ENCODE measurements at regions not wholly inside any gene's neighbourhood (a gene's known extent, or its start where the extent isn't known, plus 50 kb on each side); places are given as distances from the start of the nearest gene placed in this dataset.

DNA sequence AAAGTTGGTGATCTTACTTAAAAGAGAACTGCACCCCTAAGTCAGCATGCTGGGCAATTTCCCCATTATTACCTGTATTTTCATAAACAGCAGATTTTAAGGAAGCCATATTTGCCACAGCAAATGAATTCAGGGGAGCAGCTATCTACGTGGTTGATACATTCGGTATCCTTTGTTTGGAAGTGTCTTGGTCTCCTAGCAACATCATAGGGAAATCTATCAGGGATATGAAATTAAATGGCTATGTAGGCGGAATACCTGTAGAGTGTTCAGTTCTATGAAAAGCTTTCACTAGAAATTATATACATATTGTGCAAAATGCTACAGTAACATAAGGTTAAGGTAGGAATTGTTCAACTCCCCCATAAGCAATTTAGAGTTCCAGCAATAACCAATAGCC, 157.2 kb upstream of the EMCN start:
- no peak for DNase-seq (ENCODE audit: low spot score)
- no peak overlapping the region for H3K4me3 ChIP-seq
- no peak for TF ChIP-seq CTCF (IDR thresholded peaks at IDR 0.05)
- no peak overlapping the region for H3K27ac ChIP-seq

DNA sequence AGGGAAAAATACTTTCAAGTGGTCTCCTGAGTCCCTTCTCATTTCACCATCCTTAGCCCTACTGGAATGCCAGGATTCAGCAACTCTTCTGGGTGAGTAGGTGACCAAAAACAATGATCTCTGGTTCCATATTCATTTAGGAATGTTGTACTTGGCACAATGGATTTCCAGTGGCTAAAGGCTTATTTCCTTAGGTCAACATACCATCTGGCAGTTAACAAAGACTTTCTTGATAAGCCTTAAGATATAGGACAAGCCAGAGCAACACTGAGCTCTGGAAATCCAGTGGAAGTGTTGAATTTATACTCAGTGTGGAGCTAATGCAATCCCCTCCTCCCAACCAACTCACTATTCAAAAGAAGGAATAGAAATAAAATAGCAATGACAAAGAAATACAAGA, 139.4 kb upstream of the EMCN start:
- DNase-seq (ENCODE audit: low spot score), result no peak
- no peak for TF ChIP-seq CTCF (IDR thresholded peaks at IDR 0.05)
- H3K27ac ChIP-seq, result no peak overlapping the region
- H3K4me3 ChIP-seq, result no peak overlapping the region

DNA sequence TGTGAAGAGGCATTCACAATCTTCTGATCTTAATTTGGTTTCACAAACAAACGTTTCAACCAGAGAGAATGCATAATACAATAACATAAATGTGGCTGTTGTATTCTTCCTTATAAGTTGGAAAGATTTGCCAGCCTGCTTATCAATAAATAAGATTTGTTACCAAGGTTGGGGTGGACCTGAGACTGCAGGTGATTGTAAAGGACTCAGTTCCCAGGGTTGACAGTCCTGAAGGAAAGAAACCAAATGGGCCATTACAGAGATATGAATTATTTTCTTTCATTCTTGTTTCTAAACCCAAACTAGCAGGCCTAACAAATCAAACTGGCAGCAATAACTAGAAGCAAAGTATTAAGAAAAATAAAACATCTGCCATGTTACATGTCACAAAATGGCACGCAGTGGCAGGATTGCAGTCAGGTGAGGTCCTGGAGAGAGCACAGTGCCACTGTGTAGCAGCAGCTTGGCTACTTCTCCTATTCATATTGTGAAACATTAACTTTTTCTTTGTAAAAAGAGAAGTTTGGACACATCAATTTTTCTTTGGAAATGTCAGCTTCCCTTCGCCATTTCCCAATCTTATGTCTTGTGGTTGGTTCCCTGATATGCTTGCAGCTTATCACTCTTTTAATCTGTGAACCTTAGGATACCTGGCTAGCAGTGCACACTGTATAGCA, 133.8 kb upstream of the EMCN start:
- no peak for TF ChIP-seq CTCF (IDR thresholded peaks at IDR 0.05)
- DNase-seq (ENCODE audit: low spot score), result no peak
- no peak overlapping the region for H3K27ac ChIP-seq
- H3K4me3 ChIP-seq, result no peak overlapping the region

- TF ChIP-seq CTCF (IDR thresholded peaks at IDR 0.05), result no peak
- Histone ChIP-seq H3K4me3 (no peak overlapping the region), H3K27ac (no peak overlapping the region)
- no peak for DNase-seq (ENCODE audit: low spot score)
Observed at GRCh38 chr4:100649417-100649816, 131.6 kb upstream of the EMCN start.

- no peak overlapping the region for H3K4me3 ChIP-seq
- H3K27ac ChIP-seq, result no peak overlapping the region
- TF ChIP-seq CTCF (IDR thresholded peaks at IDR 0.05), result no peak
- no peak for DNase-seq (ENCODE audit: low spot score)
Observed at GRCh38 chr4:100644150-100644549, 126.3 kb upstream of the EMCN start.

- H3K4me3 ChIP-seq, result no peak overlapping the region
- DNase-seq (ENCODE audit: low spot score), result no peak
- TF ChIP-seq CTCF (IDR thresholded peaks at IDR 0.05), result no peak
- H3K27ac ChIP-seq, result no peak overlapping the region
Observed at GRCh38 chr4:100641336-100641735, 123.5 kb upstream of the EMCN start.

GRCh38 chr4:100635899-100636298, 118.1 kb upstream of the EMCN start:
- no peak for TF ChIP-seq CTCF (IDR thresholded peaks at IDR 0.05)
- DNase-seq (ENCODE audit: low spot score), result no peak
- no peak overlapping the region for H3K4me3 ChIP-seq
- no peak overlapping the region for H3K27ac ChIP-seq

All from coronary artery (tissue), 2 donors.